Karpas-422 (cell line): ENCODE measurements at regions not wholly inside any gene's neighbourhood (a gene's known extent, or its start where the extent isn't known, plus 50 kb on each side); places are given as distances from the start of the nearest gene placed in this dataset.

Source experiments
- DNase-seq: peaks from one replicate; pipeline ENCODE4 v3.0.0-alpha.2; 2015
- H2AFZ ChIP-seq: fragments of 200-600 bp; sonication (generic); 2 replicates; pipeline ENCODE4 v1.6.1; 2014; ENCODE audit warnings: antibody characterized with exemption, low read length, mixed read lengths
- H3K27ac ChIP-seq: fragments of 200-600 bp; sonication (generic); 2 replicates; pipeline ENCODE4 v1.5.1; 2014; ENCODE audit warnings: mild to moderate bottlenecking, low read length, moderate library complexity
- H3K27me3 ChIP-seq: fragments of 200-600 bp; sonication (generic); 2 replicates; pipeline ENCODE4 v1.6.1; 2014; ENCODE audit warnings: low read length, mixed read lengths
- H3K36me3 ChIP-seq: fragments of 200-600 bp; sonication (generic); 2 replicates; pipeline ENCODE4 v1.6.1; 2014; ENCODE audit warnings: low read length, mixed read lengths; ENCODE audit not compliant: insufficient read depth
- H3K4me1 ChIP-seq: fragments of 200-600 bp; sonication (generic); 2 replicates; pipeline ENCODE4 v1.6.1; 2014; ENCODE audit warnings: mild to moderate bottlenecking, low read length, mixed read lengths
- H3K4me2 ChIP-seq: fragments of 200-600 bp; sonication (generic); 2 replicates; pipeline ENCODE4 v1.6.1; 2014; ENCODE audit warnings: low read length, low read depth, mild to moderate bottlenecking; ENCODE audit not compliant: poor library complexity, severe bottlenecking
- H3K4me3 ChIP-seq: fragments of 200-600 bp; sonication (generic); 2 replicates; pipeline ENCODE4 v1.5.1; 2014; ENCODE audit warnings: mild to moderate bottlenecking, antibody characterized with exemption, low read length, mixed read lengths
- H3K79me2 ChIP-seq: fragments of 200-600 bp; sonication (generic); 2 replicates; pipeline ENCODE4 v1.6.1; 2014; ENCODE audit warnings: mild to moderate bottlenecking, low read length, mixed read lengths
- H3K9ac ChIP-seq: fragments of 200-600 bp; sonication (generic); 2 replicates; pipeline ENCODE4 v1.6.0; 2014; ENCODE audit warnings: low read length
- H3K9me2 ChIP-seq: fragments of 200-600 bp; sonication (generic), shearing (Covaris generic); replicated peaks from 2 replicates; pipeline ENCODE4 v1.6.0; 2014; ENCODE audit warnings: mild to moderate bottlenecking, low read length, moderate library complexity; ENCODE audit not compliant: insufficient read depth
- H3K9me3 ChIP-seq: fragments of 300-700, 200-600 bp; sonication (generic); 2 replicates; pipeline ENCODE4 v1.6.1; 2014; ENCODE audit warnings: low read length, mixed read lengths
- H4K20me1 ChIP-seq: fragments of 200-600 bp; sonication (generic); 2 replicates; pipeline ENCODE4 v1.6.1; 2014; ENCODE audit warnings: mild to moderate bottlenecking, antibody characterized with exemption, low read length, low read depth; ENCODE audit not compliant: insufficient read depth

DNA sequence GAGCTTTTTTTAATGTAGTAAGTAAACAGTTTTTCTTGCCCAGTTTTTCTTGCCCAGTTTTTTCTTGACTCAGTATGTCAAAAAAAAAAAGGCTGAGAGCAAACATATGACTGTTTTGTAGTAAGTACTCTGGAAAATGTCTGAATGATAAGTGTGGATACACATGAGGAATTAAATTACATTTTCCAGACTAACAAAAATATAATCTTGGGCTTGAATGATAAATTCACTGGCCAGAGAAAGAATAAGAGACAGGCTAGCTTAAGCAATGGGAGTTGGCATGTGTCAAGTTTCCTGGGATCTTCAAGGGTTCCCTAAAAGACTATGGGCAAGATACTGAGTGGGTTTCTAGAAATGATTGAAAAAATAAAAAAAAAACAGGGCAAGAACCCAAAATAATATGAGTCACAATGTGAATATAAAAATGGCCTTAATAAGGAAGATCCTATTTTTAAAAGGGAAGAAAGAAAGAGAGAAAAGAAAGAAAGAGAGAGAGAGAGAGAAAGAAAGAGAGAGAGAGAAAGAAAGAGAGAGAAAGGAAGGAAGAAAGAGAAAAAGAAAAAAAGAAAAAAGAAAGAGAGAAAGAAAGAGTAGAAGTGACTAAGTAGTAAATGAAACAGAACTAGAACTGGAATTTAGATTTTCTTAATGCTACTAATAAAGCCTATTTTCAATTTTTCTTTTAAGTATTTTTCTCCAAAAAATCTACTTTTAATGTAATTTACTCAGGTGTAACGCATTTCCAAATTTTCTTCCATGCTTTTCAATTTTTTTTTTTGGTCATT lies 60.2 kb downstream of the TFPI2 start:
- DNase-seq, result no peak
- Histone ChIP-seq H3K9me3 (no peaks in the 10 kb centered on the region), H2AFZ (no peak overlapping the region), H4K20me1 (no peaks in the 10 kb centered on the region), H3K4me3 (no peak overlapping the region), H3K9ac (no peak overlapping the region), H3K9me2 (no peaks in the 10 kb centered on the region), H3K27ac (no peak overlapping the region), H3K79me2 (no peaks in the 10 kb centered on the region), H3K4me2 (no peak overlapping the region), H3K36me3 (no peaks in the 10 kb centered on the region), H3K27me3 (no peaks in the 10 kb centered on the region), H3K4me1 (no peaks in the 10 kb centered on the region)

DNA sequence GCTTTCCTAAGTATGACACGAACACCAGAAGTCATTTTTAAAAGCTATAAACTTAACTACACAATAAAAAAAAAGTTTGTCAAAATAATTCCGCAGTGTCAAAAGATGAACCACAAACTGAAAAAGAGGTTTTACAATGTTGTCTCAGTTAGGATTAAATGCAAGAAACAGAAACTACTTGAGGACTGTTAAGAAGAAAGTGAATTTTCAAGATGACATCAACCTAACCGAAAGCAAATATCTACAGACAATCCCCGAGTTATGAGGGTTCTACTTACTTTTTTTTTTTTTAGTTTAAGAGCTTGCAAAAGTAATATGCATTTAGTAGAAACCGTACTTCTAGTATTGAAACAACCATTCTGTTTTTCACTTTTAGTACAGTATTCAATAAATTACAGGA lies 62.3 kb downstream of the TFPI2 start:
- H3K9me3 ChIP-seq, result no peaks in the 10 kb centered on the region
- no peak for DNase-seq
- no peaks in the 10 kb centered on the region for H3K36me3 ChIP-seq
- H3K27me3 ChIP-seq, result no peaks in the 10 kb centered on the region
- H3K9me2 ChIP-seq, result no peaks in the 10 kb centered on the region
- no peaks in the 10 kb centered on the region for H3K4me1 ChIP-seq
- no peaks in the 10 kb centered on the region for H3K79me2 ChIP-seq
- no peak overlapping the region for H3K4me3 ChIP-seq
- no peak overlapping the region for H3K9ac ChIP-seq
- no peaks in the 10 kb centered on the region for H4K20me1 ChIP-seq
- H3K27ac ChIP-seq, result no peak overlapping the region
- H3K4me2 ChIP-seq, result no peak overlapping the region
- H2AFZ ChIP-seq, result no peak overlapping the region

GRCh38 chr7:93823621-93824020 lies 66.9 kb downstream of the TFPI2 start:
- Histone ChIP-seq H3K4me2 (no peak overlapping the region), H4K20me1 (no peaks in the 10 kb centered on the region), H3K4me3 (no peak overlapping the region), H3K36me3 (no peaks in the 10 kb centered on the region), H3K27me3 (no peaks in the 10 kb centered on the region), H3K9me2 (no peaks in the 10 kb centered on the region), H3K4me1 (no peaks in the 10 kb centered on the region), H3K9me3 (no peaks in the 10 kb centered on the region), H3K9ac (no peak overlapping the region), H3K79me2 (no peaks in the 10 kb centered on the region), H3K27ac (no peak overlapping the region), H2AFZ (no peak overlapping the region)
- DNase-seq, result no peak

GRCh38 chr7:93821463-93821862 lies 69.1 kb downstream of the TFPI2 start:
- Histone ChIP-seq H3K9ac (no peak overlapping the region), H3K4me2 (no peak overlapping the region), H3K36me3 (no peaks in the 10 kb centered on the region), H3K9me3 (no peaks in the 10 kb centered on the region), H2AFZ (no peak overlapping the region), H3K27ac (no peak overlapping the region), H3K4me3 (no peak overlapping the region), H3K9me2 (no peaks in the 10 kb centered on the region), H3K4me1 (no peaks in the 10 kb centered on the region), H3K27me3 (no peaks in the 10 kb centered on the region), H4K20me1 (no peaks in the 10 kb centered on the region), H3K79me2 (no peaks in the 10 kb centered on the region)
- no peak for DNase-seq

GRCh38 chr7:93819699-93820098 lies 70.9 kb downstream of the TFPI2 start:
- no peak overlapping the region for H3K9ac ChIP-seq
- no peak overlapping the region for H3K4me2 ChIP-seq
- H3K27ac ChIP-seq, result no peak overlapping the region
- no peaks in the 10 kb centered on the region for H3K9me2 ChIP-seq
- H3K27me3 ChIP-seq, result no peaks in the 10 kb centered on the region
- H2AFZ ChIP-seq, result no peak overlapping the region
- no peaks in the 10 kb centered on the region for H3K4me1 ChIP-seq
- no peaks in the 10 kb centered on the region for H3K36me3 ChIP-seq
- H4K20me1 ChIP-seq, result no peaks in the 10 kb centered on the region
- H3K79me2 ChIP-seq, result no peaks in the 10 kb centered on the region
- no peak overlapping the region for H3K4me3 ChIP-seq
- DNase-seq, result no peak
- no peaks in the 10 kb centered on the region for H3K9me3 ChIP-seq

DNA sequence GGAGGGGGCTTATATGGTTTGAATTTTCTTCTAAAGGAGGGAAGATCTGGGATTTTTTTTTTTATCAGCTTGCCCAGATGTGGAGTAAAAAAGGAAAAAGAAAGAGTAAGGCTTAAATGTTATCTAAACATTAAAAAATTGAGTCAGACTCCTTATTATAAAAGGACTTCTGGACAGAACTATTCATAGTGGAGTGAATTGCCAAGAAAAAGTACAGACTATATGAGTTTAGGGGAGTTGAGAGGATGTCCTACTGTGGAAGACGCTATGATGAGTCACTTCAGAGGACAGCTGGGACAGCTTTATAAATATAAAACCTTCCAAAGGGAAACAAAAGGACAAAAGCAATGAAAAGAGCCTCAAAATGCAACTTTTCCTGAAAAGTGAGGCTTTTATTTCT lies 73.0 kb downstream of the TFPI2 start:
- no peaks in the 10 kb centered on the region for H3K79me2 ChIP-seq
- no peaks in the 10 kb centered on the region for H3K4me1 ChIP-seq
- H3K9me2 ChIP-seq, result no peaks in the 10 kb centered on the region
- no peak for DNase-seq
- no peak overlapping the region for H3K4me2 ChIP-seq
- H3K36me3 ChIP-seq, result no peaks in the 10 kb centered on the region
- no peak overlapping the region for H2AFZ ChIP-seq
- no peak overlapping the region for H3K27ac ChIP-seq
- no peaks in the 10 kb centered on the region for H3K9me3 ChIP-seq
- H3K4me3 ChIP-seq, result no peak overlapping the region
- no peaks in the 10 kb centered on the region for H4K20me1 ChIP-seq
- H3K27me3 ChIP-seq, result no peaks in the 10 kb centered on the region
- H3K9ac ChIP-seq, result no peak overlapping the region

DNA sequence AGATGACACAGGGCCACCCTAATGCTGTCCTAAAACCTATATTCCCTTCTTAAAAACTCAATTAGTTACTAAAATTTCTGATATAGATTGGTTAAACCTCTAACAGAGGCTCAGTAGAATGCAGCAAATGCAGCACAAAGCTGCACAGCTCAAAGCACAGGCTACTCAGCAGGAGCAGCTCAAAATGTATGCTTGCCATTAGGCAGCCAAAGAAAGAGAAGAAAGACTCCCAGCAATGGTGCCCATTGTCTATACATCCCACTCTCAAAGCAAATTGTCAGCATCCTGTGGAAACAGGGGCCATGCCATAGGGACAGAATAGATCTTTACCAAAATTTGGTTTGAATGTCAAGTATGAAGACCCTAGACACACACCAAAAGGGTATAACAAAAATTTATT lies 73.5 kb downstream of the TFPI2 start:
- Histone ChIP-seq H3K4me2 (no peak overlapping the region), H3K27me3 (no peaks in the 10 kb centered on the region), H3K4me3 (no peak overlapping the region), H3K9me2 (no peaks in the 10 kb centered on the region), H3K36me3 (no peaks in the 10 kb centered on the region), H3K9me3 (no peaks in the 10 kb centered on the region), H3K79me2 (no peaks in the 10 kb centered on the region), H3K4me1 (no peaks in the 10 kb centered on the region), H3K27ac (no peak overlapping the region), H4K20me1 (no peaks in the 10 kb centered on the region), H3K9ac (no peak overlapping the region), H2AFZ (no peak overlapping the region)
- DNase-seq, result no peak

DNA sequence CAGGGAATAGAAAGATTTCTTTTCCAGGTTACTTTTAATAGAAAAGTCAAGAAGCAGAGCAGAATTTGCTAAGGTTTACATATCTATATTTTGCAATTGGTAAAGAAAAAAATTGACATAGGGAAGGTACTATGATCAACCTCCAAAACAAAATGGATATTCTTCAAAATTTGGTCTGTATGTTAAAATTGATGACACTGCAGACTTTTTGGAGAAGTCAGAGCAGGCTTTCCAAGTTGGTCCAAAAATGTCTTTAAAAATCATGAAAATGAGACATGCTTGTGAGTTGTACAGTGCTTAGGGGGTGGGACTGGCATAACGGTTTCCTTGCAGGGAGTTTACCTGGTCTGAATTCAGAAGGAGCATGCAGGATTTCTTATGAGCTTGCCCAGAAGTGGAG lies 77.0 kb downstream of the TFPI2 start:
- no peak overlapping the region for H3K4me3 ChIP-seq
- H3K27ac ChIP-seq, result no peak overlapping the region

More for the DNA sequence above, 77.0 kb downstream of the TFPI2 start:
- no peaks in the 10 kb centered on the region for H3K9me2 ChIP-seq
- DNase-seq, result no peak
- no peak overlapping the region for H3K4me2 ChIP-seq
- H3K79me2 ChIP-seq, result no peaks in the 10 kb centered on the region
- H3K9ac ChIP-seq, result no peak overlapping the region
- no peak overlapping the region for H2AFZ ChIP-seq
- no peaks in the 10 kb centered on the region for H3K9me3 ChIP-seq
- no peaks in the 10 kb centered on the region for H3K4me1 ChIP-seq
- H3K36me3 ChIP-seq, result no peaks in the 10 kb centered on the region
- H4K20me1 ChIP-seq, result no peaks in the 10 kb centered on the region
- H3K27me3 ChIP-seq, result no peaks in the 10 kb centered on the region
